Thyroid gland (tissue), 4 donors: ENCODE measurements at regions not wholly inside any gene's neighbourhood (a gene's known extent, or its start where the extent isn't known, plus 50 kb on each side); places are given as distances from the start of the nearest gene placed in this dataset.

Experiments used
- POLR2A ChIP-seq, 2 donors: fragments of 450-650 bp; IDR thresholded peaks; one replicate each; pipeline ENCODE4 v1.6.1; 2017; ENCODE audit warnings: antibody characterized with exemption in 2 of 2, mild to moderate bottlenecking in 2 of 2, moderate library complexity in 1 of 2
- TF ChIP-seq, protein P1 (sequence below), 6 experiments: fragments of 200-600 bp in 3 of 6; fragments of 450-650 bp in 3 of 6; sonication (generic) in 3 of 6; IDR thresholded peaks; one replicate each; pipeline ENCODE4 v1.5.1; 2016 to 2019; ENCODE audit warnings: antibody characterized with exemption in 6 of 6, mild to moderate bottlenecking in 2 of 6, inconsistent platforms in 1 of 6, moderate library complexity in 1 of 6

DNA sequence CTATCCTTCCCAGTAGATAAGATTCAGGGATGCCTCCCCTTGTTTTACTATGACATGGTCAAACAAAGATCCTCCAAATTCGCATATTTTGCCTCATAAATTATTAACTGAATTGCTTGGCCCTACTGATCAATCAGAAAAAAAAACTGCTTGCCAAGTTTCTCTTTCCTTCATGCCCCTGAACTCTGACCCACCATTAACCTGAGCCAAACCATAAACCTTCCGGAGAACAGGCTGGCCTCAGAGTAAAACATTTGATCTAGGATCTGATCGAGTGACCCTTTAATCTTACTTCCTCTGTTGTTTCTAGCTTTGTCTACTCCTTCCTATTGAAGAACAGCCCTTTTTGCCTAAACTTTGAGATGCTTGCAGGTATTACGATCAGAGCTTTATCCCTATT lies 209.7 kb upstream of the FAM47A start:
- TF ChIP-seq, protein P1, sequence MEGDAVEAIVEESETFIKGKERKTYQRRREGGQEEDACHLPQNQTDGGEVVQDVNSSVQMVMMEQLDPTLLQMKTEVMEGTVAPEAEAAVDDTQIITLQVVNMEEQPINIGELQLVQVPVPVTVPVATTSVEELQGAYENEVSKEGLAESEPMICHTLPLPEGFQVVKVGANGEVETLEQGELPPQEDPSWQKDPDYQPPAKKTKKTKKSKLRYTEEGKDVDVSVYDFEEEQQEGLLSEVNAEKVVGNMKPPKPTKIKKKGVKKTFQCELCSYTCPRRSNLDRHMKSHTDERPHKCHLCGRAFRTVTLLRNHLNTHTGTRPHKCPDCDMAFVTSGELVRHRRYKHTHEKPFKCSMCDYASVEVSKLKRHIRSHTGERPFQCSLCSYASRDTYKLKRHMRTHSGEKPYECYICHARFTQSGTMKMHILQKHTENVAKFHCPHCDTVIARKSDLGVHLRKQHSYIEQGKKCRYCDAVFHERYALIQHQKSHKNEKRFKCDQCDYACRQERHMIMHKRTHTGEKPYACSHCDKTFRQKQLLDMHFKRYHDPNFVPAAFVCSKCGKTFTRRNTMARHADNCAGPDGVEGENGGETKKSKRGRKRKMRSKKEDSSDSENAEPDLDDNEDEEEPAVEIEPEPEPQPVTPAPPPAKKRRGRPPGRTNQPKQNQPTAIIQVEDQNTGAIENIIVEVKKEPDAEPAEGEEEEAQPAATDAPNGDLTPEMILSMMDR (IDR thresholded peaks at IDR 0.05) = no peak
- TF ChIP-seq POLR2A (IDR thresholded peaks at IDR 0.05) = no peak
